Colonic mucosa (tissue), 4 donors: ENCODE measurements at regions not wholly inside any gene's neighbourhood (a gene's known extent, or its start where the extent isn't known, plus 50 kb on each side); places are given as distances from the start of the nearest gene placed in this dataset.
A peak's percentile ranks its signal among the peaks of the same experiment; 100 is the strongest.

Source experiments
- DNase-seq: peaks from one replicate; pipeline ENCODE4 v3.0.0-alpha.2; 2020
- H3K27ac ChIP-seq: fragments of 200-600 bp; one replicate; pipeline ENCODE4 v1.8.0; 2021
- H3K27me3 ChIP-seq: fragments of 200-600 bp; one replicate; pipeline ENCODE4 v1.8.0; 2021
- H3K36me3 ChIP-seq: fragments of 200-600 bp; one replicate; pipeline ENCODE4 v1.8.0; 2021
- H3K4me1 ChIP-seq: fragments of 200-600 bp; one replicate; pipeline ENCODE4 v1.8.0; 2021; ENCODE audit warnings: mild to moderate bottlenecking
- H3K4me3 ChIP-seq: fragments of 200-600 bp; one replicate; pipeline ENCODE4 v1.8.0; 2021
- H3K9ac ChIP-seq, 2 donors: one replicate each; pipeline ENCODE4 v1.7.0; 2013; ENCODE audit warnings: control low read depth in 2 of 2, low read depth in 2 of 2, low read length in 2 of 2
- H3K9me3 ChIP-seq: fragments of 200-600 bp; one replicate; pipeline ENCODE4 v1.8.0; 2021
- intact Hi-C: fragments of 100-400 bp; cut with DNase I; formaldehyde crosslinking; loops from one replicate; pipeline ENCODE4 v1.14.1; 2022
- TF ChIP-seq, protein P1 (sequence below): fragments of 200-600 bp; IDR thresholded peaks from one replicate; pipeline ENCODE4 v1.8.0; 2022; ENCODE audit warnings: antibody characterized with exemption, mild to moderate bottlenecking
- donor health status: healthy.
- donor health status: DM: no; HTN: no; CAD: no.
- donor health status: DM: no; HTN: no; CAD: no.

DNA sequence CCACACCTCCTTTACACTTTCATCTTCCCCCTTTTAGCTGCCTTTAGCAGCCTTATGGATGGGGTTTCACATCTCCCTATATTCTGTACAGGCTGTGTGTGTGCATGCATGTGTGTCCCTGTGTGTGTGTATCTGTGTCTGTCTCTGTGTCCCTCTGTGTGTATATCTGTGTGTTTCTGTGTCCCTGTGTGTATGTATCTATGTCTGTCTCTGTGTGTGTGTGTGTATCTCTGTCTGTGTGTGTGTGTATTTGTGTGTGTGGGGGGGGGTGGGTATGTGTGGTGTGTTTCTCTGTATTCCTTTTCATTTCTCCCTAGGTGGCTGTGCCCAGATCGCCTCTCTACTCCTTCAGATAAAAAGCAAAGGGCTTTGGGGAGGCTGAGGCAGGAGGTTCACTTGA, 52.2 kb upstream of the CD83 start:
- Histone ChIP-seq H3K4me3 (no peak overlapping the region), H3K9me3 (no peaks in the 10 kb centered on the region), H3K27ac (no peak overlapping the region), H3K36me3 (no peaks in the 10 kb centered on the region), H3K4me1 (no peaks in the 10 kb centered on the region), H3K9ac (no peak overlapping the region), H3K27me3 (no peaks in the 10 kb centered on the region)
- intact Hi-C loops: loop anchor here (5.0 to 10.0 kb wide), 2 partner anchors 153 to 731 kb away; no protein-coding TSS in a partner anchor
- no peak for DNase-seq
- TF ChIP-seq, protein P1, sequence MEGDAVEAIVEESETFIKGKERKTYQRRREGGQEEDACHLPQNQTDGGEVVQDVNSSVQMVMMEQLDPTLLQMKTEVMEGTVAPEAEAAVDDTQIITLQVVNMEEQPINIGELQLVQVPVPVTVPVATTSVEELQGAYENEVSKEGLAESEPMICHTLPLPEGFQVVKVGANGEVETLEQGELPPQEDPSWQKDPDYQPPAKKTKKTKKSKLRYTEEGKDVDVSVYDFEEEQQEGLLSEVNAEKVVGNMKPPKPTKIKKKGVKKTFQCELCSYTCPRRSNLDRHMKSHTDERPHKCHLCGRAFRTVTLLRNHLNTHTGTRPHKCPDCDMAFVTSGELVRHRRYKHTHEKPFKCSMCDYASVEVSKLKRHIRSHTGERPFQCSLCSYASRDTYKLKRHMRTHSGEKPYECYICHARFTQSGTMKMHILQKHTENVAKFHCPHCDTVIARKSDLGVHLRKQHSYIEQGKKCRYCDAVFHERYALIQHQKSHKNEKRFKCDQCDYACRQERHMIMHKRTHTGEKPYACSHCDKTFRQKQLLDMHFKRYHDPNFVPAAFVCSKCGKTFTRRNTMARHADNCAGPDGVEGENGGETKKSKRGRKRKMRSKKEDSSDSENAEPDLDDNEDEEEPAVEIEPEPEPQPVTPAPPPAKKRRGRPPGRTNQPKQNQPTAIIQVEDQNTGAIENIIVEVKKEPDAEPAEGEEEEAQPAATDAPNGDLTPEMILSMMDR: no peak

DNA sequence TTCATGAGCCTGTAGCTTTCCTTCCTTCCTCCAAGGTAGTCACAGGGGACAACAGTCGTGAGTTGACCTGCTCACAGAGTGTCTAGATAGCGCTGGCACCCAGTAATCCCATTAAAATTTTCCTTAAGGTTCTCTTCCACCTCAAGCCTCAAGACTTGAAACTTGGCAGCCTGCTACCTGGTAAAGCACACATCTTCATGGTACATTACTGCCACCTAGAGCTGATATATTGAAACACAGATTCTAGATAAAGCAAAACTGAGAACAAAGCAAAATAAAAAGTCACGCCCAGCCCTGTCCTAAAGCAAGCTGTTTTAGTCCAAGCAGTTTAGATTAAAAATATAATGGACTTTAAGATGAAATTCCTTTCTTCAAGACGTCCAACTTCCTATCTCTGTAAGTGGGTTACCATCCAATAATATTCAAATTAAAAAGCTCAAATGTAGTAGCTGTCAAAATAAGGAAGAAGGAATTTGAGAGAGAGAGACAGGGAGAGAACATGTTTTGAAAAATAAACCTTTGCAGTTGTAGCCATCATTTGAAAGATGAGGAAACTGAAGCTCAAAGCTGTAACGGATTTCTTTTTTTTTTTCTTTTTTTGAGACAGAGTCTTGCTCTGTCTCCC, 50.7 kb upstream of the CD83 start:
- Histone ChIP-seq H3K27me3 (no peaks in the 10 kb centered on the region), H3K9me3 (no peaks in the 10 kb centered on the region), H3K9ac (no peak overlapping the region), H3K36me3 (no peaks in the 10 kb centered on the region), H3K27ac (no peak overlapping the region), H3K4me1 (no peaks in the 10 kb centered on the region), H3K4me3 (no peak overlapping the region)
- TF ChIP-seq, protein P1: peak; percentile 52
- intact Hi-C loops: loop anchor here (5.0 to 10.0 kb wide), 2 partner anchors 155 to 732 kb away; no protein-coding TSS in a partner anchor
- DNase-seq: no peak

DNA sequence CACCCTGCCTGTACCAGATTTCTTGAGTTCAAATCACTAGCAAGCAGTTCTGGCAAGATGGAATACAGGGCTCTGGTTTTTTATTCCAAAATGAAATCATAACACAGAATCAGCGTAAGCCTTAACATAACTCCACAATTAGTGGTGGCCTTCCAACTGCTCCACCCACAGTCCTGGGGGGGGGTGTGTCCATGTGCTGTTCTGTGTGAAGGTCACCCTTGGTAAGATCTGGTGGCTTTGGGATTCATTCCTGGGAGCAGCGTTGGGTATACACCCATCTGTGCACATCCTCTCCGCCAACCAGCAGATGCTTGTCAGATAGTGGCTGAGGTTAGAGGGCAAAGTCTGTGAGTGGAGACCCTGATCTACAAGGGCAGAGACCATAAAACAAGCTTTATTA, 49.9 kb upstream of the CD83 start:
- Histone ChIP-seq H3K27me3 (no peaks in the 10 kb centered on the region), H3K4me1 (no peaks in the 10 kb centered on the region), H3K36me3 (no peaks in the 10 kb centered on the region), H3K4me3 (no peak overlapping the region), H3K27ac (no peak overlapping the region), H3K9ac (no peak overlapping the region), H3K9me3 (no peaks in the 10 kb centered on the region)
- TF ChIP-seq, protein P1: no peak
- DNase-seq: no peak
- intact Hi-C loops: loop anchor here (5.0 to 10.0 kb wide), 2 partner anchors 155 to 733 kb away; no protein-coding TSS in a partner anchor
